ENCODE measurements at regions not wholly inside any gene's neighbourhood (a gene's known extent, or its start where the extent isn't known, plus 50 kb on each side); places are given as distances from the start of the nearest gene placed in this dataset.
"Not testable (repeated sequence)": the region's sequence is repeated elsewhere in the genome, so short reads cannot be mapped to it uniquely, and the experiment has no call there.

DNA sequence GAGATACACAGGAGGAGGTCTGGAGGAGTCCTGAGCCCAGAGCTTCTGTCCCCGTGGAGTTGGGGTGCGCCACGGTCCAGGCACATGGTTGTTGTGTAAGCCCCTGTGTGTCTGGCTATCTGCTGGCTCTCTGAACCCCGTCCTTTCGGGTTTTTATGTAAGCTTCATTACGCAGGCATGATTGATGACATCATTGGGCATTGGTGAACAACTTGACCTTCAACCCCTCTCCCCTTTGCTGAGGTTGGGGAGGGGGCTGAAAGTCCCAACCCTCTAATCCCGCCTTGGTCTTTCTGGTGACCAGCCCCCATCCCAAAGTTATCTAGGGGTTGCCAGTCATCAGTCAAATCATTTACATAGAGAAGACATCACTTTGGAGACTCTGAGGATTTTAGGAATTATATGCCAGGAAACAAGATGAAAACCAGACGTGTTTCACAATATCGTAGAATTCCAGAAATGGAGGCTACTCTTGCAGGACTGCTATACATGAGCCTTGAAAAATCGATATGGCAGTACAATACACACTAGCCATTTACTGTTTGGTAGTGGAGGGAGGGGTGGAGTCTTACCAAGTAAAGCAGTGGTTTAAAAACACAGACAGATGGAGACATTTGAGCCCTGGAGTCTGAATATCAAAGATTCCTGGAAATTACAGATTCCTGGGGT, 69.8 kb upstream of the SCAF4 start:
- Histone ChIP-seq H4K20me1 (ENCODE audit: control insufficient read depth, extremely low read depth, insufficient read depth, low read length) (no peaks in the 10 kb centered on the region), H2AFZ (ENCODE audit: low read length) (no peak overlapping the region), H3K4me1 (ENCODE audit: control insufficient read depth, extremely low read depth, insufficient read depth, low read length) (no peaks in the 10 kb centered on the region), H3K79me2 (ENCODE audit: control insufficient read depth, insufficient read depth, low read length) (no peaks in the 10 kb centered on the region), H3K4me3 (replicated peaks in 1 of 4; ENCODE audit: control extremely low read depth in 1 of 4, insufficient read depth in 1 of 4, low read depth in 3 of 4, low read length in 4 of 4) (no peak overlapping the region), H3K36me3 (ENCODE audit: control insufficient read depth, insufficient read depth, low read length) (no peaks in the 10 kb centered on the region), H3K4me2 (ENCODE audit: extremely low read depth, insufficient read depth, low read length) (no peak overlapping the region), H3K9me3 (ENCODE audit: control insufficient read depth, insufficient read depth, low read depth, low read length) (no peaks in the 10 kb centered on the region), H3K9ac (ENCODE audit: insufficient read depth, low read length) (no peak overlapping the region), H3K27me3 (ENCODE audit: control insufficient read depth, insufficient read depth, low read length) (no peaks in the 10 kb centered on the region), H3K27ac (ENCODE audit: insufficient read depth, low read length) (no peak overlapping the region)
- no peak for DNase-seq (ENCODE audit: low read depth in 2 of 2)
- no peak for TF ChIP-seq EZH2 (IDR thresholded peaks at IDR 0.05; ENCODE audit: low read length, missing control alignments)
- TF ChIP-seq, protein P1, sequence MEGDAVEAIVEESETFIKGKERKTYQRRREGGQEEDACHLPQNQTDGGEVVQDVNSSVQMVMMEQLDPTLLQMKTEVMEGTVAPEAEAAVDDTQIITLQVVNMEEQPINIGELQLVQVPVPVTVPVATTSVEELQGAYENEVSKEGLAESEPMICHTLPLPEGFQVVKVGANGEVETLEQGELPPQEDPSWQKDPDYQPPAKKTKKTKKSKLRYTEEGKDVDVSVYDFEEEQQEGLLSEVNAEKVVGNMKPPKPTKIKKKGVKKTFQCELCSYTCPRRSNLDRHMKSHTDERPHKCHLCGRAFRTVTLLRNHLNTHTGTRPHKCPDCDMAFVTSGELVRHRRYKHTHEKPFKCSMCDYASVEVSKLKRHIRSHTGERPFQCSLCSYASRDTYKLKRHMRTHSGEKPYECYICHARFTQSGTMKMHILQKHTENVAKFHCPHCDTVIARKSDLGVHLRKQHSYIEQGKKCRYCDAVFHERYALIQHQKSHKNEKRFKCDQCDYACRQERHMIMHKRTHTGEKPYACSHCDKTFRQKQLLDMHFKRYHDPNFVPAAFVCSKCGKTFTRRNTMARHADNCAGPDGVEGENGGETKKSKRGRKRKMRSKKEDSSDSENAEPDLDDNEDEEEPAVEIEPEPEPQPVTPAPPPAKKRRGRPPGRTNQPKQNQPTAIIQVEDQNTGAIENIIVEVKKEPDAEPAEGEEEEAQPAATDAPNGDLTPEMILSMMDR (conservative IDR thresholded peaks at IDR 0.05 in 1 of 2, IDR thresholded peaks at IDR 0.05 in 1 of 2; ENCODE audit: low read depth in 1 of 2, low read length in 2 of 2), result no peak

DNA sequence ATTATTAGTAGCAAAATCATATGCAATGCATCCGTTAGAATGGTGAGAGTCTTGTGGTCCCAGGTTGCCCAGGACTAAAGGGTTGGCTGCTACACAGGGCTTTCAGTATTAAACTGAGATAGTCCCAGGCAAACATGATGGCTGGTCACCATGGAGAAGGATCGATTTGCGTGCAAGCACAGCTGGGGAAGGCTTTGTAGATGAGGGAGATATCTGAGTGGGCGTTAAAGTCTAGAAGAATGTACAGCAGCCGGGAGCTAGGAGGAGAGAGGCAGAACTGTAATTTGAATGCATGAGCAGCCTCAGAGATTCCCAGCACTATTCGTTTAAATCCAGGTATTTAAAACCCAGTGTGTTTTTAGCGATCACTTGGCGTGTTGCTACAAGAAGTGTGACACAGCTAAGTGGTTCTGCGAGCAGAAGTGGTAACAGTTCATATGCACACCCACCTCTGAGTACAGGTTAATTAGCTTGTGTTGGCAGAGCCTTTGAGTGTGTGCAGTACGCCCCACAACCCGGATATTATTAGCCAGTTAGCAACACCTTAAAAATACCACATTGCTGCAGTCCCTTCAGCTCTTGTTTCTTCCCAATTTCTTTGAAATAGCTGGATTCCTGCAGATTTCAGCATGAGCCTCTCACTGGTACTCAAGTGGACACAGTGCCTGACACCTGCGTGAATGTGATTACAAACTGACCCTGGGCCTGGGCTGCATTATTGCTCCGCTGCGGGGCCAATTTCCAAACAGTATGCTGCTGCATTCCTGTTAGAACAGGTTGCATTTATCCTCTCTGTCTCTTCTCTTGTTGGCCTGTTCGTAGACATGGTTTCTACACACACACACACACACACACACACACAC, 67.2 kb upstream of the SCAF4 start:
- H3K79me2 ChIP-seq (ENCODE audit: control insufficient read depth, insufficient read depth, low read length), result no peaks in the 10 kb centered on the region
- H4K20me1 ChIP-seq (ENCODE audit: control insufficient read depth, extremely low read depth, insufficient read depth, low read length), result no peaks in the 10 kb centered on the region
- H3K9me3 ChIP-seq (ENCODE audit: control insufficient read depth, insufficient read depth, low read depth, low read length), result no peaks in the 10 kb centered on the region
- no peaks in the 10 kb centered on the region for H3K4me1 ChIP-seq (ENCODE audit: control insufficient read depth, extremely low read depth, insufficient read depth, low read length)
- no peak overlapping the region for H3K27ac ChIP-seq (ENCODE audit: insufficient read depth, low read length)
- TF ChIP-seq, protein P1 (conservative IDR thresholded peaks at IDR 0.05 in 1 of 2, IDR thresholded peaks at IDR 0.05 in 1 of 2; ENCODE audit: low read depth in 1 of 2, low read length in 2 of 2), result no peak
- TF ChIP-seq EZH2 (IDR thresholded peaks at IDR 0.05; ENCODE audit: low read length, missing control alignments), result no peak
- no peak overlapping the region for H3K4me3 ChIP-seq (replicated peaks in 1 of 4; ENCODE audit: control extremely low read depth in 1 of 4, insufficient read depth in 1 of 4, low read depth in 3 of 4, low read length in 4 of 4)
- peak in 1 of 2 donors; percentile 20 for DNase-seq (ENCODE audit: low read depth in 2 of 2)
- no peak overlapping the region for H3K4me2 ChIP-seq (ENCODE audit: extremely low read depth, insufficient read depth, low read length)
- H3K9ac ChIP-seq (ENCODE audit: insufficient read depth, low read length), result no peak overlapping the region
- H2AFZ ChIP-seq (ENCODE audit: low read length), result no peak overlapping the region
- H3K27me3 ChIP-seq (ENCODE audit: control insufficient read depth, insufficient read depth, low read length), result no peaks in the 10 kb centered on the region
- H3K36me3 ChIP-seq (ENCODE audit: control insufficient read depth, insufficient read depth, low read length), result no peaks in the 10 kb centered on the region

DNA sequence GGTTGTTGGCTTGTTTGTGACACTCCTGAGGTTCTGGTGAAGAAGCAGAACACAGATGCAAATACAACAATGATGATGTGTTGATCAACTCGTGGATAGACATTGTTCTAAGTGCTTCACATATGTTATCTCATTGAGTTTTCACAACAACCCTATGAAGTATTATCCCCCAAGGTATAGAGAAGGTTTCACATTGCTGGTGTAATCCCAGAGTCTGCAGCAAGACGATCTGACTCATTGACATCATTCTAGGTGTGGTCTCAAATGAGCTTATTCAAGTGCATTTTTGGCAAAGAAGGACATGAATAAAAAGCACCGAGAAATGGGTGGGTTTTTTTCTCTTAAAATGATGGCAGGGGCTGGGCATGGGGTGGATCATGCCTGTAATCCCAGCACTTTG, 64.1 kb upstream of the SCAF4 start:
- H3K4me1 ChIP-seq (ENCODE audit: control insufficient read depth, extremely low read depth, insufficient read depth, low read length), result no peaks in the 10 kb centered on the region
- no peaks in the 10 kb centered on the region for H3K36me3 ChIP-seq (ENCODE audit: control insufficient read depth, insufficient read depth, low read length)
- H3K4me3 ChIP-seq (replicated peaks in 1 of 4; ENCODE audit: control extremely low read depth in 1 of 4, insufficient read depth in 1 of 4, low read depth in 3 of 4, low read length in 4 of 4), result no peak overlapping the region
- H3K4me2 ChIP-seq (ENCODE audit: extremely low read depth, insufficient read depth, low read length), result no peak overlapping the region
- no peak overlapping the region for H3K27ac ChIP-seq (ENCODE audit: insufficient read depth, low read length)
- no peak overlapping the region for H3K9ac ChIP-seq (ENCODE audit: insufficient read depth, low read length)
- no peaks in the 10 kb centered on the region for H3K27me3 ChIP-seq (ENCODE audit: control insufficient read depth, insufficient read depth, low read length)
- no peak for DNase-seq (ENCODE audit: low read depth in 2 of 2)
- no peaks in the 10 kb centered on the region for H4K20me1 ChIP-seq (ENCODE audit: control insufficient read depth, extremely low read depth, insufficient read depth, low read length)
- TF ChIP-seq, protein P1 (conservative IDR thresholded peaks at IDR 0.05 in 1 of 2, IDR thresholded peaks at IDR 0.05 in 1 of 2; ENCODE audit: low read depth in 1 of 2, low read length in 2 of 2), result no peak
- TF ChIP-seq EZH2 (IDR thresholded peaks at IDR 0.05; ENCODE audit: low read length, missing control alignments), result no peak
- no peak overlapping the region for H2AFZ ChIP-seq (ENCODE audit: low read length)
- H3K9me3 ChIP-seq (ENCODE audit: control insufficient read depth, insufficient read depth, low read depth, low read length), result no peaks in the 10 kb centered on the region
- no peaks in the 10 kb centered on the region for H3K79me2 ChIP-seq (ENCODE audit: control insufficient read depth, insufficient read depth, low read length)

DNA sequence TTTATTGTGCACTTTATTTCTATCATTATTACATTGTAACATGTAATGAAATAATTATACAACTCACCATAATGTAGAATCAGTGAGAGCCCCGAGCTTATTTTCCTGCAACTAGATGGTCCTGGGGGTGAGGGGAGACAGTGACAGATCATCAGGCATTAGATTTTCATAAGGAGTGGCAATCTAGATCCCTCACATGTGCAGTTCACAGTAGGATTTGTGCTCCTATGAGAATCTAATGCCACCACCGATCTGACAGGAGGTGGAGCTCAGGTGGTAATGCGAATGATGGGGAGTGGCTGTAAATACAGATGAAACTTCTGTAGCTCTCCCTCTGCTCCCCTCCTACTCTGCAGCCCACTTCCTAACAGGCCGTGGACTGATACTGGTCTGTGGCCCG, 58.5 kb upstream of the SCAF4 start:
- not testable (repeated sequence) for H3K4me3 ChIP-seq (replicated peaks in 1 of 4; ENCODE audit: control extremely low read depth in 1 of 4, insufficient read depth in 1 of 4, low read depth in 3 of 4, low read length in 4 of 4); H2AFZ ChIP-seq (ENCODE audit: low read length); H3K9ac ChIP-seq (ENCODE audit: insufficient read depth, low read length); H3K4me2 ChIP-seq (ENCODE audit: extremely low read depth, insufficient read depth, low read length); H3K4me1 ChIP-seq (ENCODE audit: control insufficient read depth, extremely low read depth, insufficient read depth, low read length); H4K20me1 ChIP-seq (ENCODE audit: control insufficient read depth, extremely low read depth, insufficient read depth, low read length); H3K27me3 ChIP-seq (ENCODE audit: control insufficient read depth, insufficient read depth, low read length); H3K79me2 ChIP-seq (ENCODE audit: control insufficient read depth, insufficient read depth, low read length); H3K27ac ChIP-seq (ENCODE audit: insufficient read depth, low read length); DNase-seq (ENCODE audit: low read depth in 2 of 2); H3K9me3 ChIP-seq (ENCODE audit: control insufficient read depth, insufficient read depth, low read depth, low read length); H3K36me3 ChIP-seq (ENCODE audit: control insufficient read depth, insufficient read depth, low read length)

Data from fibroblast of lung (primary cell).